HG02642 (cell line): ENCODE measurements at regions not wholly inside any gene's neighbourhood (a gene's known extent, or its start where the extent isn't known, plus 50 kb on each side); places are given as distances from the start of the nearest gene placed in this dataset.

Experiments
- ATAC-seq: cut with Tn5 transposase; IDR thresholded peaks from one replicate; pipeline ENCODE4 v1.9.1; 2021; ENCODE audit warnings: mild to moderate bottlenecking; ENCODE audit not compliant: unreplicated experiment, poor library complexity

- ATAC-seq = no peak
These were observed 1282.4 kb upstream of the ADGRB3 start for GRCh38 chr6:67352717-67353116.

DNA sequence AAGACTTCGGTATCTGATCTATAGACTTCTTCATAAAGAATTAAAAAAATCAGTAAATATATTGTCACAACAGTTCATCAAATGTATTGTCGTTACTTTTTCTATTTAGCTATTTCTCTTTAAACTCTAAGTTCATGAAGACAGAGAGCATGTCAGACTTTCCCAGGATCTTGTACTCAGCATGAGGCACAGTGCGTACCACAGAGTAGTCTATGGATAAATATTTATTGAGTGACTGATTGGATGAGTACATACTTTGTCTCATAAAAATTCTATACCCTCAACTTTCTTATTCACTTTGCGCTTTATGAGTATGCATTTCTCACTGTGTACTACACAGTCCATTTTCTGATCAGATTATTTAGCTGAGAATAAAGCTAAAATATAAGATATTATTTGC, 1284.4 kb upstream of the ADGRB3 start:
- no peak for ATAC-seq

GRCh38 chr6:67345946-67346345, 1289.1 kb upstream of the ADGRB3 start:
- no peak for ATAC-seq

GRCh38 chr6:67336014-67336413, 1299.1 kb upstream of the ADGRB3 start:
- no peak for ATAC-seq

DNA sequence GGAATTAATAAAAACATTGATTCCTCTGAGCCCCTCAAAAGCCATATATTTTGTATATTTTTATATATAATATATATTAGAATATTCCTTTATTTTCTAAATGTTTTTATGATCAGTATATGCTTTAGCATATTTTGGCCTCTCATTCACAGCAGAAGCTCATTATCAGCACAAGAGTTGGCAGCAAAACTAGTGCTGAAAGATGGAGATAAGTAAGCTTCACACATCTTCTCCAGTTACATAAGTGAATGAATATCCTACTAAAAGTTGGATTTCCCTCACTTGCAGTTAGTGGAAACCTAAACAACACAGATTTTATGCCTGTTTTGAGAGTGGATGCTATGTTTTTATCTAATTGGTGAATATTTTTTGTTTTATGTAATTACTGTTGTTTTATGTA, 1303.8 kb upstream of the ADGRB3 start:
- ATAC-seq = no peak

GRCh38 chr6:67328269-67328668, 1306.8 kb upstream of the ADGRB3 start:
- no peak for ATAC-seq

DNA sequence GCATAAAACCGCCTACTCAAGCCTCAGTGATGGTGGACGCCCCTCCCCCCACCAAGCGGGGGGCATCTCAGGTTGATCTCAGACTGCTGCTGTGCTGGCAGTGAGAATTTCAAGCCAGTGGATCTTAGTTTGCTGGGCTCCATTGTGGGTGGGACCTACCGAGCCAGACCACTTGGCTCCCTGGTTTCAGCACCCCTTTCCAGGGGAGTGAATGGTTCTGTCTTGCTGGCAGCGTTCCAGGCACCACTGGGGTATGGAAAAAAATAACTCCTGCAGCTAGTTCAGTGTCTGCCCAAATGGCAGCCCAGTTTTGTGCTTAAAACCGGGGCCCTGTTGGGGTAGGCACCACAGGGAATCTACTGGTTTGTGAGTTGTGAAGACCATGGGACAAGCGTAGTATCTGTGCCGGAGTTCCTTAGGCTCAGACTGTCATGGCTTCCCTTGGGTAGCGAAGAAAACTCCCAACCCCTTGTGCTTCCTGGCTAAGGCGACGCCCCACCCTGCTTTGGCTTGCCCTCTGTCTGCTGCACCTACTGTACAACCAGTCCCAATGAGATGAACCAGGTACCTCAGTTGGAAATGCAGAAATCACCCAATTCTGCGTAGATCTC, 1334.5 kb upstream of the ADGRB3 start:
- no peak for ATAC-seq

DNA sequence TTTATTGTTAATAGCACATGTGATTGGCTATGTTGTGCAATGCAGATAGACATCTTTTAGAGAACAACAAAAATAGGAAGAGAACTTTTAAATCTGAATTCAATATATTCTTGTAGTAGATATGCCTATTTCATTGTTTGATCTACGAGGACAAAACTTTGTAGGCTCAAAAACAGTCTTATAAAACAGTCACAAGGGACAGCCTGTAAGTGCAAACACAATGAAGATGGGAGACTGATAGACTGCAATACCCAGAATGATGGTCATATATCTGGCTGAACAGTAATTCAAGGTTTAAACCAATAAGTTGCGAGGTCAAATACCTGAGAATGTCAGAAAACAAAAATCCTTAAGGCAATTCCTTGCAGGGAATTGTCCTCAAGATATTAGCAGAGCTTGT, 1342.9 kb upstream of the ADGRB3 start:
- no peak for ATAC-seq

DNA sequence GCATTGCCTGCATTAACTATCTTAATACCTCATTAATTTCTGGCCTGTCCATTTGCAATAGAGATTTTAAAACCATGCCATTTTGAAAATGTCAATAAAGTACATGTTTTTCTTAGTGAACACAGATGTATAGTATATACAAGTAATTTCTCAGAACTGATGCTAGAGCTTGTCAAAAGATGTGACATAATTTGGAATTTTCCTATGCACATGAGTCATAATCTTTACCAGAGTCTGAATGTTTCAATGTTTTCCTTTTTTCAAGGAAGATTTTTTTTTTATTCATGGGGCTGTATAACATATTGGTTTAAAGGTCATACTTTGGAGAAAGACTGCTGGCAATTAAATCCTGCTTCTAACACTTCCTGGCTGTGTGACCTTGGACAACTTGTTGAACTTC, 1347.5 kb upstream of the ADGRB3 start:
- no peak for ATAC-seq

DNA sequence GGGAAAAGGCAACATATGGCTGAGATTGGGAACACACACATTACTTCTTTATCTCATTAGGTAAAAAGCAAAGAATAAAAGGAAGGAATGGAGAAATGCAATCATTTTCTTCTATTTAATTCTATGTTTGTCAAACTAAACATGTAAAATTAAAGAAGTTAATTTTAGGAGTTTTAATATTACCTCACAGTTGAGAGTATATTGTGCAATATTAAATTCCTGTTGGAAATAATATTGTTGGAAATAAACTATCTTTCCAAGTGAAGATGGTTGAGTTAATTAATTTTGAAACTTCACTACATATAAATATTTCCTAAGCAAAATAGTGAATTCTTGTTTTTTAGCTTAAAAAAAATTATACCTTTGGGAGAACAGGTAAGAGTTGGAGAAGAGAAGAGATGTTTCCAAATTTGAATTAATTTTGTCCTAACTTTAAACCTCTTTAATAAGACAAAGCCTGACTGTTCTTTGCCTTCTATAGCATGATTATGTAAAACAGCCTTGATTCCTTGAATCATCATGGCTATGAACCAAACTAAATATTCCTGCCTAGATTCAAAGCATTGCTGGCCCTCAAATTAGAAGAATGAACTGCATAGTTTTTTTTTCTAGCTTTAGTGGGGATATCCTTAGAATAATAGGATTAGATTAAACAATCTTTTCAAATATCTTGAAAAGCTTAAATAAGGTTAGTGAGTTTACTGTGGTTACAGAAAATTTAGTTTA, 1349.1 kb upstream of the ADGRB3 start:
- ATAC-seq = no peak

GRCh38 chr6:67277312-67277711, 1357.8 kb upstream of the ADGRB3 start:
- ATAC-seq = no peak

DNA sequence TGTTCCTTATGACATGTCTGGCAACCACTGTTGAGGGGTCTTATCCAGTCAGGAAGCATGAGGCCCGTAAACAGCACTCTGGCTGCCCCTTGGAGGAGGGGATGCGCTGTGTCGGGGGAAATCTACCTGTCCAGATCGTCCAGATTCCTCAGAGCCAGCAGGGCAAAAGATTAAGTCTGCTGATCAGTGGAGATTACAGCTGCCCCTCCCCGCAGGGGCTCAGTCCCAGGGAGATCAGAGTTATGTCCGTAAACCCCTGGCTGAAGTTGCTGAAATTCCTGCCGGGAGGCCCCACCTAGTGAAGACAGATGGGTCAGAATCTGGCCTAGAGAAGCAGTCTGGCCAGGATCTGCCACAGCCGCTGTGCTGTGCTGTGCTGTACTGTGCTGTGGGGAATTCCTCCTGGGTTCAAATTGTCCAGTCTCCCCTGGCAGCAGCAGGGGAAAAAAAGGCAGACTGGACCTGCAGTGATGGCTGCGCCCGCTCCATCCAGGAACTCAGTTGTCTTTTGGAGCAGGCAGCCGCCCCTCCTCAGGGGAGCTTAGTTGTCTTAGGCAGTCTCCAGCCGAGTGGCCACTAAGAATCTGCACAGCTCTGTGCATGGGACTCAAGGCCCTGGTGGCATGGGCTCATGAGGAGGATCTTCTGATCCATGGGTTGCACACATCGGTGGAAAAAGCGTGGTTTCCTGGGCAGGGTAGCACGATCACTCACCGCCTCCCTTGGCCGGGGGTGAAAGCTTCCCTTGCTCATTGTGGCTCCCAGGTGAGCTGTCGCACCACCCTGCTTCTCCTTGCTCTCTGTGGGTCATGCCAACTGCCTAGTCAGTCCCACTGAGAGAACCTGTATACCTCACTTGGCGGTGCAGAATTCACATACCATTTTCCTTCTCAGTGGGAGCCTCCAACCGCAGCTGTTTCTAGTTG, 1368.8 kb upstream of the ADGRB3 start:
- ATAC-seq = no peak

DNA sequence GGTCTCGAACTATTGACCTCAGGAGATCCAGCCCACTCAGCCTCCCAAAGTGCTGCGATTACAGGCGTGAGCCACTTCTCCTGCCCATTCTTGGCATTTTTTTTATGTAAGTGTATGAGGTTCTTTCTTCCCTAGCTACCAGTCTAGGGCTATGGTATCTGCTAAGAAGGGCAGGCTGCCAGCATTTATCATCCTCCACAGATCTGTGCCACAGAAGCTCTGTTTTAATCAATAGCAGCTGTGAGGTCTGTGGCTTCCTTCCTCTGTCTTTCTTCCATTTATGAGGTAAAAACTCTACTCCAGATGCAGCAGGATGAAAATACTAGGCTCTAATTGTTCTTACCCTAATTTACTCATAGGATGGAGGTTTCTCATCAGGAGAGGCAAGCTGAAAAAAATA, 1382.4 kb upstream of the ADGRB3 start:
- no peak for ATAC-seq

- no peak for ATAC-seq
These were observed 1387.0 kb upstream of the ADGRB3 start for GRCh38 chr6:67248077-67248476.

DNA sequence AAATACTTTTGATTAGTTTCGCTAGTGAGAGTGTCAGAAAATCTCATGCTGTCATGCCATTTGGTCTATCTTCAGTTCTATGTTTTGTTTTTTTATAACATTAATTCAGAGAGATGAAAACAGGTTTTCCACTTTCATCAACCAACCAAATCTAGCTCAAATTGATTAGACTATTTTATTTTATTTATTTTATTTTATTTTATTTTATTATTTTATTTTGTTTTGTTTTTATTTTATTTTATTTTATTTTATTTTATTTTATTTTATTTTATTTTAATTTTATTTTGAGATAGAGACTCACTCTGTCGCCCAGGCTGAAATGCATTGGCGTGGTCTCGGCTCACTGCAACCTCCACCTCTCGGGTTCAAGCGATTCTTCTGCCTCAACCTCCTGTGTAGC, 1391.0 kb upstream of the ADGRB3 start:
- ATAC-seq = no peak

- no peak for ATAC-seq
These were observed 1397.8 kb upstream of the ADGRB3 start for GRCh38 chr6:67237277-67237676.

GRCh38 chr6:67231092-67231491, 1404.0 kb upstream of the ADGRB3 start:
- ATAC-seq = no peak

GRCh38 chr6:67224989-67225388, 1410.1 kb upstream of the ADGRB3 start:
- ATAC-seq = no peak

- no peak for ATAC-seq
These were observed 1413.9 kb upstream of the ADGRB3 start for GRCh38 chr6:67221226-67221625.

DNA sequence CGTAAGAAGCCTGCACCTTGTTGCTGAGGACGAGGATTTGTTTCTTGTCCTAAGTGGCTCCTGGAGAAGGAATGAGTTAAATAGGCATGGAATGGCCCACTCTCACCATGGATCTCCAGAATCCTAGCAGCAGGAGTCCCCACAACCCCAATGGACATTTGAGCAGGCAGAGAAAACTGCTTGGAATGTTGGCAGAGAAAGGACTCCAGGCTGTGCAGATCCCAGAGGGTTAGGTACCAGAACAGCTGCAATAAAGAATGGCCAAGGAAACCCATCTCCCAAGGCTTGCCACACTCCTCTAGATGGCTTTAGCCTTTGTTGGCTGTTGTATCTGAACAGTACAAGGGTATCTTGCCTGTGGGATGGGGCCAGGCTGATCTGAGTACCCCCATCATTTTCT, 1415.7 kb upstream of the ADGRB3 start:
- ATAC-seq = no peak

GRCh38 chr6:67212584-67212983, 1422.5 kb upstream of the ADGRB3 start:
- no peak for ATAC-seq
